ENCODE measurements at regions not wholly inside any gene's neighbourhood (a gene's known extent, or its start where the extent isn't known, plus 50 kb on each side); places are given as distances from the start of the nearest gene placed in this dataset.
"Not testable (repeated sequence)": the region's sequence is repeated elsewhere in the genome, so short reads cannot be mapped to it uniquely, and the experiment has no call there.

- peaks cover 5% of the 10 kb centered on the region; the same call in 1 of the 2 replicates for H3K9me3 Mint-ChIP-seq
- TF ChIP-seq CTCF (IDR thresholded peaks at IDR 0.05): no peak
- DNase-seq: no peak
- no peak overlapping the region for H3K27ac Mint-ChIP-seq
- H3K4me1 Mint-ChIP-seq (ENCODE audit: low read depth): no peaks in the 10 kb centered on the region
- no peak overlapping the region for H3K4me3 Mint-ChIP-seq
- H3K27me3 Mint-ChIP-seq (ENCODE audit: insufficient read depth): no peaks in the 10 kb centered on the region
- H3K36me3 Mint-ChIP-seq (ENCODE audit: low read depth): no peaks in the 10 kb centered on the region
Observed at GRCh38 chr2:78749638-78750037, 275.9 kb upstream of the REG3G start.

GRCh38 chr2:78750219-78750618 lies 275.3 kb upstream of the REG3G start:
- peaks cover 5% of the 10 kb centered on the region; the same call in 1 of the 2 replicates for H3K9me3 Mint-ChIP-seq
- TF ChIP-seq CTCF (IDR thresholded peaks at IDR 0.05): no peak
- no peak for DNase-seq

GRCh38 chr2:78754930-78755329 lies 270.6 kb upstream of the REG3G start:
- no peak overlapping the region for H3K4me3 Mint-ChIP-seq
- no peaks in the 10 kb centered on the region; the same call in 1 of the 2 replicates for H3K27me3 Mint-ChIP-seq (ENCODE audit: insufficient read depth)
- H3K36me3 Mint-ChIP-seq (ENCODE audit: low read depth): 0 out of 2 replicates have a peak, but pooled peaks cover 6% of the 10 kb centered on the region
- DNase-seq: no peak
- no peak overlapping the region for H3K27ac Mint-ChIP-seq
- H3K4me1 Mint-ChIP-seq (ENCODE audit: low read depth): no peaks in the 10 kb centered on the region
- no peak for TF ChIP-seq CTCF (IDR thresholded peaks at IDR 0.05)
- peaks cover 24% of the 10 kb centered on the region for H3K9me3 Mint-ChIP-seq

More at GRCh38 chr2:78750219-78750618, 275.3 kb upstream of the REG3G start:
- Mint-ChIP-seq H3K4me3 (no peak overlapping the region), H3K27ac (no peak overlapping the region), H3K4me1 (ENCODE audit: low read depth) (no peaks in the 10 kb centered on the region), H3K27me3 (ENCODE audit: insufficient read depth) (no peaks in the 10 kb centered on the region), H3K36me3 (ENCODE audit: low read depth) (no peaks in the 10 kb centered on the region)

GRCh38 chr2:78757191-78757590 lies 268.3 kb upstream of the REG3G start:
- DNase-seq: no peak
- H3K27me3 Mint-ChIP-seq (ENCODE audit: insufficient read depth): peaks cover 3% of the 10 kb centered on the region
- no peaks in the 10 kb centered on the region for H3K4me1 Mint-ChIP-seq (ENCODE audit: low read depth)
- H3K4me3 Mint-ChIP-seq: no peak overlapping the region
- TF ChIP-seq CTCF (IDR thresholded peaks at IDR 0.05): no peak
- H3K27ac Mint-ChIP-seq: no peak overlapping the region
- H3K9me3 Mint-ChIP-seq: peaks cover 47% of the 10 kb centered on the region
- H3K36me3 Mint-ChIP-seq (ENCODE audit: low read depth): peaks cover 17% of the 10 kb centered on the region

- Mint-ChIP-seq H3K4me1 (ENCODE audit: low read depth) (no peaks in the 10 kb centered on the region), H3K4me3 (no peak overlapping the region), H3K9me3 (peaks cover 51% of the 10 kb centered on the region), H3K36me3 (ENCODE audit: low read depth) (peaks cover 20% of the 10 kb centered on the region), H3K27me3 (ENCODE audit: insufficient read depth) (peaks cover 3% of the 10 kb centered on the region), H3K27ac (no peak overlapping the region)
- TF ChIP-seq CTCF (IDR thresholded peaks at IDR 0.05): no peak
- no peak for DNase-seq
Observed at GRCh38 chr2:78757640-78758039, 267.9 kb upstream of the REG3G start.

GRCh38 chr2:78758765-78759164 lies 266.7 kb upstream of the REG3G start:
- not testable (repeated sequence) for H3K4me1 Mint-ChIP-seq (ENCODE audit: low read depth); DNase-seq; H3K27ac Mint-ChIP-seq; H3K4me3 Mint-ChIP-seq; H3K27me3 Mint-ChIP-seq (ENCODE audit: insufficient read depth)
- peaks cover 25% of the 10 kb centered on the region for H3K36me3 Mint-ChIP-seq (ENCODE audit: low read depth)
- H3K9me3 Mint-ChIP-seq: peaks cover 62% of the 10 kb centered on the region

Measured in HFFc6 (cell line).